Tibial nerve (tissue), 3 donors: ENCODE measurements at regions not wholly inside any gene's neighbourhood (a gene's known extent, or its start where the extent isn't known, plus 50 kb on each side); places are given as distances from the start of the nearest gene placed in this dataset.

Experiments used
- POLR2A ChIP-seq, 2 donors: fragments of 450-650 bp; IDR thresholded peaks; one replicate each; pipeline ENCODE4 v1.6.1; 2017; ENCODE audit warnings: antibody characterized with exemption in 2 of 2, mild to moderate bottlenecking in 2 of 2, moderate library complexity in 2 of 2
- TF ChIP-seq, protein P1 (sequence below), 5 experiments: fragments of 200-600 bp in 3 of 5; fragments of 450-650 bp in 2 of 5; sonication (generic) in 3 of 5; IDR thresholded peaks; one replicate each; pipeline ENCODE4 v1.5.1; 2016 to 2019; ENCODE audit warnings: antibody characterized with exemption in 5 of 5, mild to moderate bottlenecking in 3 of 5, moderate library complexity in 2 of 5

DNA sequence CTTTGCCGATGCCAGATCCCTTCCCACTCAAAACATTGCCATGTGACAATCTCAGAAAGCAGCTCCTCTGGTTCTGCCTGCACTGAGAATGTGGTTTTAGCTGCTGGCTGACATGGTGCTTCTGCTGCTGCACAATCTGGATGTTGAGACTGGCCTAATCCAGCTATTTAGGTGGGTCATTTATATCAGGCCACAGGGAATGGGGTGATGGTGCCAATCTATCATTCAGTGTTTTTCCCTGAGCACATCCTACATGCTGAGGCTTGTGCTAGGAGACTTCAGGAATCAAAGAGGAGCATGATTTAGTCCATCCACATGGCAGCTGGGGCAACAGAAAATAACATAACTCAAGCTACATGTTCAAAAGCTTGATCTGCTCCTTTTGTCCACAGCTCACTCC lies 144.7 kb downstream of the CYRIA start:
- no peak for TF ChIP-seq POLR2A (IDR thresholded peaks at IDR 0.05)
- TF ChIP-seq, protein P1, sequence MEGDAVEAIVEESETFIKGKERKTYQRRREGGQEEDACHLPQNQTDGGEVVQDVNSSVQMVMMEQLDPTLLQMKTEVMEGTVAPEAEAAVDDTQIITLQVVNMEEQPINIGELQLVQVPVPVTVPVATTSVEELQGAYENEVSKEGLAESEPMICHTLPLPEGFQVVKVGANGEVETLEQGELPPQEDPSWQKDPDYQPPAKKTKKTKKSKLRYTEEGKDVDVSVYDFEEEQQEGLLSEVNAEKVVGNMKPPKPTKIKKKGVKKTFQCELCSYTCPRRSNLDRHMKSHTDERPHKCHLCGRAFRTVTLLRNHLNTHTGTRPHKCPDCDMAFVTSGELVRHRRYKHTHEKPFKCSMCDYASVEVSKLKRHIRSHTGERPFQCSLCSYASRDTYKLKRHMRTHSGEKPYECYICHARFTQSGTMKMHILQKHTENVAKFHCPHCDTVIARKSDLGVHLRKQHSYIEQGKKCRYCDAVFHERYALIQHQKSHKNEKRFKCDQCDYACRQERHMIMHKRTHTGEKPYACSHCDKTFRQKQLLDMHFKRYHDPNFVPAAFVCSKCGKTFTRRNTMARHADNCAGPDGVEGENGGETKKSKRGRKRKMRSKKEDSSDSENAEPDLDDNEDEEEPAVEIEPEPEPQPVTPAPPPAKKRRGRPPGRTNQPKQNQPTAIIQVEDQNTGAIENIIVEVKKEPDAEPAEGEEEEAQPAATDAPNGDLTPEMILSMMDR (IDR thresholded peaks at IDR 0.05) = no peak
